RPMI7951 (cell line): ENCODE measurements at regions not wholly inside any gene's neighbourhood (a gene's known extent, or its start where the extent isn't known, plus 50 kb on each side); places are given as distances from the start of the nearest gene placed in this dataset.
"Not testable (repeated sequence)": the region's sequence is repeated elsewhere in the genome, so short reads cannot be mapped to it uniquely, and the experiment has no call there.

Source experiments
- DNase-seq: peaks from one replicate; pipeline ENCODE4 v3.0.0-alpha.2; 2012; ENCODE audit warnings: low read depth

DNA sequence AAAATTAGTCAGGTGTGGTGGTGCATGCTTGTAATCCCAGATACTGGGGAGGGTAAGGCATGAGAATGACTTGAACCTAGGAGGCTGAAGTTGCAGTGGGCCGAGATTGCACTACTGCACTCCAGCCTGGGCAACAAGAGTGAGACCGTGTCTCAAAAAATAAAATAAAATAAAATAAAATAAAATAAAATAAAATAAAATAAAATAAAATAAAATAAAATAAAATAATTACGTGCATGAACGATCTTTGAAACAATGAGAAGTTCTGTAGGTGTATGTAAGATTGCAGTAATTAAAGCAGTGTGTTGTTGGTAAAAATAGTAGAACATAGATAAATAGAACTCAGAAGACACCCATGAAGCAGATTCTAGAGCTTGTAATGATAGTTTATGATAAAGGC is 348.5 kb downstream of the ANKRD30A start:
- DNase-seq, result no peak

DNA sequence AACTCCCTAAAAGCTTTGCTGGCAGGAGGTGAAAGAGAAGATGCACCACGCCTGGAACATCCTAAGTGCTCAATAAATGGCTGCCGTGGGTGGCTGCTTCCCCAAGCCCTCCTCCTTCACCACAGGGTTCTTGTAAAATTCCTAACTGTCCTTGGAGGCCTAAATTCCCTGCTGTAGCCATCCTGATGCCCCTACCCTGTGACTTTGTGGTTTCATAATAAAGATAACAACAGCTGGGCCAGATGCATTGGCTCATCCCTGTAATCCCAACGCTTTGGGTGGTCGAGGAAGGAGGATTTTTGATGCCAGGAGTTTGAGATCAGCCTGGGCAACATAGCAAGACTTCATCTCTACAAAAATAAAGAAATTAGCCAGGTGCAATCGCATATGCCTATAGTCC is 341.8 kb downstream of the ANKRD30A start:
- peak; percentile 7 for DNase-seq

DNA sequence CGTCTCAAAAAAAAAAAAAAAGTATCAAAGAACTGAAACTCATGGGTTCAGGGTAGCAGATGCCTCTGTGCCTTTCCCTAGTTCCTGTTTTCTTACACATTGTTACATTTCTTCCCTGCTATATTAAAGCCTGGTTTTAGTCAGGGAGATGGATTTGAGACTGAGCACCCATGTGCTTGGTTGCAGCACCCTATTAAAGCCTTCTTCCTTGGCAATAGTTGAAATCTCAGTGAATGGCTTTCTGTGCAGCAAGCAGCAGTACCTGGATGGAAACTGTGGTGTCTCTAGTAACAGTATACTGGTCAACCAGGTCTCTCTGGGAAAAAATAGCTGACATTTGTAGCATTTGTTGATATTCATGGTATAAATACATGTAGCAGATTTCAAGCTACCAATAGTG is 331.1 kb downstream of the ANKRD30A start:
- DNase-seq, result no peak

DNA sequence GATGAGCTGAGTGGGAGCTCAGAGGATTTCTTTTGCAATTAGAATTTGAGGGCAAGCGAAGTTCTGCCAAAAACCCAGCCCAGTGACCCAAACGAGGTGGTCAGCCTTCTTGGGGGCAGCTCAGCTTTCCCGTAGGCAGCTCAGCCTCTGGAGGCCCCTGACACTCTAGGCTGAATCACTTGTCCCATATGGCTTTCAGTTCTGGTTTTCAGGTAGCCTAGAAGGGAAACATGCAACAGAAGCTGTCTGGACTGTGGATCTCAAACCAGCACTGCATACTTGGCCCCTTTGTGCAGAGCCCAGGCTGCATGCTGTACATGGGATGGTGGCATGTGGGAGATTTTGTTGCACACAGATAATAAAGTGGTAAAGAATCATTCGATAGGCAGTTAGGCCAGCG is 322.8 kb downstream of the ANKRD30A start:
- DNase-seq, result no peak

DNA sequence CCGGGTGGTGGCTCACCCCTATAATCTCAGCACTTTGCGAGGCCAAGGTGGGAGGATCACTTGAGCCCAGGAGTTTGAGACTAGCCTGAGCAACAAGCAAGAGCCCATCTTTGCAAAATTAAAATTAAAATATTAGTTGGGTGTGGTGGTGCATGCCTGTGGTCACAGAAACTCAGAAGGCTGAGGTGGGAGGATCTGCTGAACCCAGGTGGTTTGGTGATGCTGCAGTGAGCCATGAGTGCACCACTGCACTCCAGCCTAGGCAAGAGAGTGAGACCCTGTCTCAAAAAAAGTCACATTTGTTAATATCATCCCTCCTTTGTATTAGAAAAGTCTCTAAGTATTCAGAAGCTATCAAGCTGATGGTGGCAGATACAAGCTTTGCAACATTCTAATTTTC is 317.5 kb downstream of the ANKRD30A start:
- DNase-seq, result no peak

DNA sequence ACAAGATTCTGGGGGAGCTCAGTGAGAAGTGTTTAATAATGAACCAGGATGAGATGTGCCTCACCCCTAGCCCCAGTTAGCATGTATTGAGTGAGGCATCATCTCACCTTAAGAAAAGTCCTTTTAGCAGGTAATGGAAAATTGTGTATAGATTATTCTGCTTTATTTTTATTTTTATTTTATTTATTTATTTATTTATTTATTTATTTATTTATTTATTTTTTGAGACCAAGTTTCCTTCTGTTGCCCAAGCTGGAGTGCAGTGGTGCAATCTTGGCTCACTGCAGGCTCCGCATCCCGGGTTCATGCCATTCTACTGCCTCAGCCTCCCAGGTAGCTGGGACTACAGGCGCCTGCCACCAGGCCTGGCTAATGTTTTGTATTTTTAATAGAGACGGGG is 315.8 kb downstream of the ANKRD30A start:
- not testable (repeated sequence) for DNase-seq

DNA sequence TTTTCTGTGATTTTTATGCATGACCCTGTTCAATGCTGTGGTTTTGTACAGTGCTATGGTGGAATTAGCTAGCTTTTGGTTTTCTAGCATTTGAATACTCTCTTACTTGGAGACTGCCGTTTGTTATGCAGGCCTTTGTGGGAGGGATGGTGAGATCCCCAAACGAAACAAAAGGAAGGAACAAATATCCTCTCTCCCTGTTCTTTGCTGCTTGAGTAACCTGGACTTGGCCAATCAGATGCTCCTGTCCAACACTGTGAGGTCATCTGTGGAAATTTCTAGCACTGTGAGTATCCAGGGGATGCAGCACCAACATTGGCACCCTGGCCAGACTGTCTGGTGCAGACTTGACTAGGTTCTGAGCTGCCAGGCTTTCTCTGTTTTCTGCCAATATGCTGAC is 314.4 kb downstream of the ANKRD30A start:
- DNase-seq, result no peak

DNA sequence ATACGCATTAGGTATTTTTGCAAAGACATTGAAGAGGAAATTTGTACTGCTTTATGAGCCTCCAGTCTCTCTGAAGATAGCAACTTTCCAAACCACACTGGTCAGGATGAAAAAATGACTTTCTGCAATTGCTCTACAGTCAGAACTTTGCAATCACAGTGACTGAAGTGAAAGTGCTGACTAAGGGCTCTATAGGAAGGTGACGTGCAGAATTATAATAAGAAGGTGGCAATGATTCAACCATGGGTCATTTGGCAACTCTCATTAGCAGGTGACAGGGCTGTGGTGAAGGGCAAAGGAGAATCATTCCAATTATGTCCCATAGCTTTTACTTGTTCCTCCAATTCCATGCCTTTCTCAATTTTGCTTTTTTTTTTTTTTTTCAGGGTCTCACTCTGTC is 311.0 kb downstream of the ANKRD30A start:
- no peak for DNase-seq

DNA sequence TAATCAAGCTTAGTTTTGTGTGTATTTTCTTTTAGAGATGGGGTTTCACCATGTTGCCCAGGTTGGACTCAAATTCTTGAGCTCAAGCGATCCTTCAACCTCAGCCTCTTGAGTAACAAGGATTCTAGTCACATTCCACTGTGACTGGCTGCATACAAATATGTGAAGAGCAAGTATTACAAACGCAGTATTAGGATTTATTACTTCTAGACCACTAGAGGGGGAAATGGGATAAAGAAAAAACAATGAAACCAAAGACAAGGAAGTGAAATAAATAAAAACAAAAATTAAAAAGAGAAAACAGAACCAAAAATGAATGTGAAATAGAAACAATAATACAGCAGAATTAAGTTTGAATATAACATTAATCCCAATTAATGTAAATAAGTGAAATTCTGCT is 308.7 kb downstream of the ANKRD30A start:
- peak; percentile 33 for DNase-seq
